WI38 (cell line): ENCODE measurements at regions not wholly inside any gene's neighbourhood (a gene's known extent, or its start where the extent isn't known, plus 50 kb on each side); places are given as distances from the start of the nearest gene placed in this dataset.

Source experiments
- H3K4me3 ChIP-seq: 2 replicates; pipeline ENCODE4 v1.5.1; 2011; ENCODE audit warnings: low read depth, mild to moderate bottlenecking, control low read depth, low read length
- CTCF ChIP-seq: IDR thresholded peaks from 2 replicates; pipeline ENCODE4 v1.5.1; 2012; ENCODE audit warnings: low read depth, mild to moderate bottlenecking, control low read depth, low read length

GRCh38 chr4:41388080-41388479, 131.4 kb downstream of the UCHL1 start:
- no peak for TF ChIP-seq CTCF
- H3K4me3 ChIP-seq = no peak overlapping the region

GRCh38 chr4:41389356-41389755, 132.6 kb downstream of the UCHL1 start:
- no peak overlapping the region for H3K4me3 ChIP-seq
- TF ChIP-seq CTCF = no peak

GRCh38 chr4:41390661-41391060, 133.9 kb downstream of the UCHL1 start:
- TF ChIP-seq CTCF = no peak
- H3K4me3 ChIP-seq = no peak overlapping the region

- TF ChIP-seq CTCF = no peak
- no peak overlapping the region for H3K4me3 ChIP-seq
Observed at GRCh38 chr4:41391271-41391670, 134.5 kb downstream of the UCHL1 start.

GRCh38 chr4:41394481-41394894, 137.8 kb downstream of the UCHL1 start:
- no peak overlapping the region for H3K4me3 ChIP-seq
- TF ChIP-seq CTCF = no peak

GRCh38 chr4:41396214-41396613, 139.5 kb downstream of the UCHL1 start:
- H3K4me3 ChIP-seq = no peak overlapping the region
- TF ChIP-seq CTCF = no peak

GRCh38 chr4:41396869-41397268, 140.1 kb downstream of the UCHL1 start:
- TF ChIP-seq CTCF = no peak
- no peak overlapping the region for H3K4me3 ChIP-seq
